HG02884 (cell line): ENCODE measurements at regions not wholly inside any gene's neighbourhood (a gene's known extent, or its start where the extent isn't known, plus 50 kb on each side); places are given as distances from the start of the nearest gene placed in this dataset.
A peak's percentile ranks its signal among the peaks of the same experiment; 100 is the strongest.
"Not testable (repeated sequence)": the region's sequence is repeated elsewhere in the genome, so short reads cannot be mapped to it uniquely, and the experiment has no call there.

Experiments
- ATAC-seq: cut with Tn5 transposase; IDR thresholded peaks from one replicate; pipeline ENCODE4 v1.9.1; 2021; ENCODE audit warnings: mild to moderate bottlenecking, moderate library complexity; ENCODE audit not compliant: unreplicated experiment

DNA sequence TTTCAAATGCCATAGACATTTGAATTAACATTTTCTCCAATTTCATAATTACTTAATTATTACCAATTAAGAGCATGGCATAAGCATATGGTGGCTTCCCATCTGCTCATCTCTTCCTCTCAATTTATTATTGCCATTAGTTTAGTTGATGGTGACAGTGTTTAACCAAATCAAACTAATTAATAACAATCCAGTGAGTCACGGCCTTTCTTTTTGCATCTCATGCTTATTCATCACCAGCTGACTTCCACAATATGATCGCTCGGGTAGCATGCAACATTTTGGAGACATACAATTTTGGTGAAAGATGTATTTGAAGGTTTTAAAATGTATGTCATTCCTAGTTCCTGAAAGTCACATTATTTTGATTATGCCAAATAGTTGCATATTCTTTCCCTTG is 172.8 kb upstream of the TACR3 start:
- no peak for ATAC-seq

DNA sequence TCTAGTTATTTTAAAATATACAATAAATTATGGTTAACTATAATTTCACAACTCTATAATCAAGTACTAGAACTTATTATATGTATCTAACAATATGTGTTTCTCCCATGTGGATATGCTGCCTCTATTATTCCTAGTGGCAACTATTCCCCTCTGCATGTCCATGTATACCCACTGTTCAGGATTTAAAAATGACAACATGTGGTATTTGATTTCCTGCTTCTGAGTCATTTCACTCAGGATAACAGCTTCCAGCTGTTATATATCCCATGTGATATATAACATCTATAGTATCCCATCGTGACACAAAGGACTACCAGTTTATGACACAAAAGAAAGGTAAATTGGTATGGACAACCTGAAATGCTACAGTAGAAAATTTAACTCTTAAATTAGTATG is 167.4 kb upstream of the TACR3 start:
- no peak for ATAC-seq

DNA sequence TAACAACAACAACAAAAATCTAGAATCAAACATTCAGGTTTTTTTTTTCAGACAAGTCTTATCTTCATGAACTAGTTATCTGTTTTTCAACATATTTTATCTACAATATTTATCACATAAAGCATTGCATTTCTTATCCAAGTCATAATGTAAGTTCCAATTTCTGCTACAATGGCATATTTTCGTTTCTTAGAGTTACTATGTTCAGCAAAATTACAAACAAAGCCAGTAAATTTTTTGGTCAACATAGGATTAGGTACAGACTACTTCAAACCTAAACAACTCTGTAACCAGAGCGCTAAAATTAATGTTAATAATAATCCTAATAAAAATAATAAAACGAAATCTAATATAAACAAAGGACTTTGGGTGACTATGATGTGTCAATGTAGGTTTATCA is 165.4 kb upstream of the TACR3 start:
- ATAC-seq, result no peak

DNA sequence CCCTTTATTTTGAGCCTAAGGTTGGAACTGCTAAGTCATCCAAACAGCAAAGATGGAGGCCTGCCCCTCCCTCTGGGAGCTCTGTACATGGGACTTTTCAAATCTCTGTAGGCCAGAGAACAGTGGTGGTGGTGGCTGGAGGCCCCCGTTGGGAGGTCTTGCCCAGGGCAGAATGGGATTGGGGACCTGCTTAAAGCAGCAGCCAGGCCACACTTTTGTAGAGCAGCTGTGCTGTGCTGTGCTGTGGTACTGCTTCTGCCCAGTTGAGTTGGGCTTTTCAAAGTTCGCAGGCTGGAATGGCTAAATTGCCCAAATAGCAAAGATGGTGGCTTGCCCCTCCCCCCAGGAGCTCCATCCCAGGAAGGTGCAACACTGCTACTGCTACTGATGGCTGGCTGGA is 147.5 kb upstream of the TACR3 start:
- no peak for ATAC-seq

DNA sequence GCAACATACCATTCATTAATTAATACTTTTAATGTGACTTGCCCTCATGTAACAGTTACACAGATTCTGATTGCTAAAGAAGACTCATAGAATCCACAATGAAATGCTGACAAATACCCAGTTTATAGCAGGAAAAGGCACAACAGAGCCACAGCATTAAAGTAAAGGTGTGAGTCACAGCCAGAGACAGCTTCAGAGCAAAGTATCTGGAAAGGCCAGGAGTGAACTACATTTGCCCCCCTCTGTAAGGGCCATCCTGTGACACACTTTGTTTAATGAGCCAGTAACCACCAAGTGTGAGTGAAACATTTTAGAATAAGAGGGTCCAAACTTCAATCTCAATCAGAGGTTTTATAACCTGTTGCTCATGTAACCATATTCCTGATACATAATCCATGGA is 133.8 kb upstream of the TACR3 start:
- ATAC-seq, result no peak

DNA sequence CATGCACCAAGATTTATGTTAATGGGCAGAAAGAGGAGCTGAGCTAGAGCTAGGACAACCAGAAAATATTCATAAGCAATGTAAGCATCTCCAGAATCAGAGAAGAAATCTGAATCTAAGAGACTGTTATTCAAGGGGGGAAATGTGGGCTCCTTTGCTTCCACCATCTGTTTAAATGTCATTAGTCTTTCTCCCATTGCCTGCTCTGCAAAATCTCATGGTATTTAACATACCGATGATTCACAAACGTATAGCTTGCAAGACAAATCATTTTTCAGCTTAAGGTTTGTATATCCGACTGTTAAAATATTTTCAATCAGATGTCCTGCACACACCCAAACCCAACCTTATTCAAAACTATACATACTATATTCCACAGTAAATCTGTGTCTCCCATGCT is 133.4 kb upstream of the TACR3 start:
- no peak for ATAC-seq

DNA sequence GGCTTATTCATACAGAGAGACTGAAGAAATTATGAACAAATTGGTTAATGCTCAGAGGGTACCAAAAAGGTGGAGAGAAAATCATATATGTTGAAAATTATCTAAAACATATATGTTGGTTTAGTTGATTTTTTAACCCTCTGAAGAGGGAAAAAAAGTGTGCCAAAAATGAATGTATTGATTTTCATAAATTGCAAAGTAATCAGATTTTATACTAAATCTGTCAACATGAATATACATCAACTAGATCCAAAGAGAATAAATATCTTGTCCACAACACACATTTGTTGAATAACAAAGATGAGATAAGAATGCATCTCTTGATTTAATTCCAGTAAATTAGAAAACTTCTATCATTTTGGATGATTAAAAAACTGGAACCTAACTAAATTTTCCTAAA is 125.3 kb upstream of the TACR3 start:
- ATAC-seq, result no peak

DNA sequence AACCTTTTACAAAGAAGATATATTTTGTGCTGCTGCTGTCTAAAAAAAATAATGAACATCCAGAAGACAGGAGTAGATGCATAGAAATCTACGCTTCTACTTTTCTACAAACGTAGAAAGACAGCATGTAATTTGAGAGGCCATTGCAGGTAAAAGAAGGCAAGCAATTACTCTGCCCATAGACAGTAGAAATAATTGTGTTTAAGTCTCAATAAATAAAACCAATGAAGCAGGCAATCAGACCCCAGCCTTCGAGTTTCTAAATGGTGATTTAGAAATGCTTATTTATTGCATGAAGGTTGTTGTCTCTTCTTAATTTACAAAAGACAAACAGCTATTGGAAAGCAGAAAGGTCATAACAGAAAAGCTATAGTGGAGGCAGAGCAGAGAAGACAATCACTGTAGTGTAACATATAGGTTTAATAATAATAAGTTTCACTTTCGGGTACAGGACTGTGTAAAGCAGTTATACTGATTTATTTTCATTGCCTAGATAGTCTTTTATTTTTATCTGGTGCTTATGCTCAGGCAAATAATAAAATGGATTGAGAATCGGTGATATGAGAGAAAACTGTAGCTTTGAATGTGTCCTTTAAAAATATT is 123.0 kb upstream of the TACR3 start:
- ATAC-seq, result no peak

DNA sequence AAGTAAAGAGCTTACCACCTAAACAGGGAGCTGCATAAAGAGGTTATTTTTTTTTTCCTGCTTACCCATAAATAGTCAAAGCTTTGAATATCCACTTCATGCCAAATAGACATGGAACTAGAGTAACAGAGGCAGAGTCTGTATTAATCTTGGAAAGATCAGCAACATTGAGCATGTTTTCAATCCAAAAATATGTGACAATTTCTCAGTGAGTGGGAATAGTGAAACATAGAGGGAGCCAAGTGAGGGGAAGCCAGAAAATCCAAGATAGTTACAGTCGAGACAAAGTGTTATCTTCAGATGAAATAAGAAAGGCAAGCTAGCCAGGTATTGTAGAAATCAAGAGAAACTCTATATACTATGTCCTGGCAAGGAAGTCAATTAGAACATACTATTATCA is 122.3 kb upstream of the TACR3 start:
- no peak for ATAC-seq

DNA sequence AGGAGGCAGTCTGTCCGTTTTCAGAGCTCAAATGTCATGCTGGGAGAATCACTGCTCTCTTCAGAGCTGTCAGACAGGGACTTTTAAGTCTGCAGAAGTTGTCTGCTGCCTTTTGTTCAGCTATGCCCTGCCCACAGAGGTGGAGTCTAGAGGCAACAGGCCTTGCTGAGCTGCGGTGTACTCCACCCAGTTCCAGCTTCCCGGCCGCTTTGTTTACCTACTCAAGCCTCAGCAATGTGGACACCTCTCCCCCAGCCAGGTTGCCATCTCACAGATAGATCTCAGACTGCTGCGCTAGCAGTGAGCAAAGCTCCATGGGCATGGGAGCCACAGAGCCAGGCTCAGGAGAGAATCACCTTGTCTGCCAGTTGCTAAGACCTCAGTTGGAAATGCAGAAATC is 90.5 kb upstream of the TACR3 start:
- not testable (repeated sequence) for ATAC-seq

DNA sequence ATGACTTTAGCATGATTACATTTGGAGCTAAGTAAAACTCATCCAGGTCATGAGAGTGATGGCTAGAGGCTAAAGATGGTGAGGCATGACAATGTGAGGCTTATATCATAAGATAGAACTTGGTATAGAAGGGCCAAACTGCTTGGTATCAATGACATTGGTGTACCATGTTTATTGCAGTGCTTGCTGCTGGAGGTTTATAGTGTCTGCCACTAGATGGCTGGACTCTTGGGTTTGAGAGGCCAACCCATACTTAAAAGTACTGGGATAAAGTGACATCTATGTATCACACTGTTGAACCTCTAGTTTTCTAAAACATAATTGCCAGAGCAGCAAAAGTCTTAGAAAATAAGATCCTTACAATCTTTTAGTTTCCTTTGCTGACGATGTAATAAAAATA is 83.0 kb upstream of the TACR3 start:
- ATAC-seq, result no peak

DNA sequence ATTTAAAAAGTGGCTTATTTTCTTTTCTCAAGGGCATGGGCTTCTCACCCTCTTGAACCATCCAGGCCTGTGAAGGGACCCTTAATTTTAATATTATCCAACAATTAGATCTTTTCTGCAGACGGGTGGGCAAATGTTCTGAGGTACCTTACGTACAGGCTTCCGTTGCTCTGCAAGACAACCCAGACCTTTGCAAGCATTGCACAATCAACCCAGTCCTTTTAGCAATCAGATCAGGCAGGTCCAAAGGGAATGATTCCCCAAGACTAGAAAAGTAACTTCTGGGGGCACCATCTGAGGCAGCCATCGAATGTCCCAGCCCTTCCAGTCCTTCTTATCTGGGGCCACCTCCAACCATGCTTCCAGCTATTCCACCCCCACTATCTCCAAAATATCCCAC is 67.3 kb upstream of the TACR3 start:
- ATAC-seq, result no peak

DNA sequence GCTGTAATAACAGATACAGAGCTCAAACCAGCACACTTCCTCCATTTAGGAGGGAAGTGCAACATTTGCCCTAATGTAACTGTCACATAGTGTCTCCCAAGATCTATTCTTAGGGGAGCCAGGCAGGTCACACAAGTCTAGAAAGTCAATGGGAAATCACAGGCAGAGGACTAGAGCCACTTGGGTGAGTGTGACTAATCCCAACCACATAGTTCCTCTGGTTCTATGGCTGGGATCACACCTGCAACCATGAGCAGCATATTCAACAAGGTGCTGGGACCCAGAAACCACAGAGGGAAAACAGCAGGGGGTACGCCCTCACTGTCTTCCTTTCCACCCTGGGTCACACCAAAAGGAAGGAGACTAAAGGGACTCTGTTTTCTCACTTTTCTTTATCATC is 66.8 kb upstream of the TACR3 start:
- ATAC-seq, result no peak

DNA sequence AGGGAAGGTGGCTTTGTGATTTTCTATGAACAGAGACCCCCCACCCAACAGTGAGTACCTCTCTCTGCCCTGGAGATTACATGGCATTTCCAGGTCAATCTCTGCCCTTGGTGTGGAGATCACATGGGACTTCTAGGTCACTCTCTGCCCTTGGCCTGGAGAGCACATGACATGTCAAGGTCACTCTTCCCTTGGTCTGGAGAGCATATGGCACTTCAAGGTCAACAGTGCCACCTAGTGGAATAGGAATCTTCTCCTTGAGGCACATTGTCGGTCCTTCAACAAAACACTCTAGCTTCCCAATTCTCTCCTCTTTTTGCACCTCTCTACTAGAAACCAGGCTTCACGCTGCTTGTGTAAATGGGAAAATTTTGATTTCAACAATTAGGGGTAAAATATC is 66.2 kb upstream of the TACR3 start:
- ATAC-seq, result peak; percentile 79

DNA sequence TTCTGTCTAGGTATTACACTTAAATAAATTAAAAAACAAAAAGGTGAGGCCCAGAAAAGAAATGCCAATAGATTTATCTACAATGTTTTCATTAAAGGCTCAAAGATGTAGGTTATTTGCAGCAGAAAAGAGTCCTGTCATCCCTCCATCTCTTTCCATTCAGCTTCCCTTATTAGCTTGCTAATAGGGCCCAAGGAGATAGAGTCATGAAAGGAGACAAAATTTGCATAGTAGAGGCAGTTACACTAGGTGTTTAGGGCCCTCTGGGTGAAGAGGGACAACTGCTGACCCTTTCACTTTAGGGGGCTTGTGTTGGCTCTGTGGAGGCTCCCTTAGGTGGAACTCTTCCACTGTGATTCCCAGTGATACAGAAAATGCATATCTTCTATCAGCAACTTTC is 58.4 kb upstream of the TACR3 start:
- no peak for ATAC-seq

DNA sequence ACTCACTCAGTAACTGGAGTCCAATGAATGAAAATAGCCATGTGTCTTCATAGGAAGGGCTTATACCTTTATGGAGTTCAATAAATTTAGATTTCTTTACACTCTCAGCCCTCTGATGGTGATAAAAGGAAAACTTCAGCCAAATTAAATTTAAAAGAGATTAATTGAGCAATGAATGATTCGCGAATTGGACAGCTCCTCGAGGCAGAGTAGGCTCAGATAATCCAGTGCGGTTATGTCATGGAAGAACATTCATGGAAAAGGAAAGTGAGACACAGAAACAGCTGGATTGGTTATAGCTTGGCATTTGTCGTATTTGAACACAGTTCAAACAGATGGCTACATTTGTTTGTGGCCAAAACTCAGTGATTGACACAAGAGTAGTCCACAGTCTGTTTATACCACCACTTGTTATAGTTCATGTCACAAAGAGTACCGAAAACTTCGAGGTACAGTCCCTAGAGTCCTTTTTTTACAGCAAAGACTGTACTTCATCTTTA is 54.6 kb upstream of the TACR3 start:
- ATAC-seq, result no peak

DNA sequence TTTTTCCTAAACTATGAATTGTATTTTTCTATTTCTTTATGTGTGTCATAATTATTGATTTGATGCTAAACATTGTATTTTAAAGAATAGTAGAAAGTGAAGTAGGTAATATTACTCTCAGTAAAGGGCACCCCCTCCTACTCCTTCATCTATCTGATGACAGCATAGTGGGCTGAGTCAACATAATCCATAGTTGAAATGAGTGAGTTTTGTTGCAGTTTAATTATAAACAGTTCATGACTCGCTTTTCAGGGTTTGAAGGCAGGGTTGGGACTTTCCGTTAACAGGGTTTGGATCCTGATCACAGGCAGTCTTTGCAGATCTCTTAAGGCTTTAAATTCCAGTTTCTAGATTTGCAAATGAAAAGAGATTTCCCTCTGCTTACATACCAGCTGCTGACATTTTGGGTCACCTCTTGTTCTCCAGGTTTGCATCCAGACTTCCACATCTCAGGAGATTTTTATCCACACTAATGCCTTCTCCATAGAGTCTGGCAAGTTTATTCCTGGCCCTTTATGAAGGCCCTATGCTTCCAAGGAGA is 54.0 kb upstream of the TACR3 start:
- ATAC-seq, result no peak
